PC-9 (cell line): ENCODE measurements at regions not wholly inside any gene's neighbourhood (a gene's known extent, or its start where the extent isn't known, plus 50 kb on each side); places are given as distances from the start of the nearest gene placed in this dataset.

Source experiments
- CTCF ChIP-seq: fragments of 200-600 bp; sonication (generic); conservative IDR thresholded peaks from 2 replicates; pipeline ENCODE4 v1.6.1; 2017; ENCODE audit warnings: mixed run types, antibody characterized with exemption, mild to moderate bottlenecking, moderate library complexity
- EZH2 ChIP-seq: fragments of 200-600 bp; sonication (generic); IDR thresholded peaks from 2 replicates; pipeline ENCODE4 v1.8.0; 2017; ENCODE audit warnings: antibody characterized with exemption, low read depth

- TF ChIP-seq CTCF (no peak), EZH2 (no peak)
Measured at GRCh38 chr20:16804793-16805187, 56.6 kb downstream of the OTOR start.
